Adrenal gland (tissue), 9 donors: ENCODE measurements at regions not wholly inside any gene's neighbourhood (a gene's known extent, or its start where the extent isn't known, plus 50 kb on each side); places are given as distances from the start of the nearest gene placed in this dataset.

ENCODE experiments used
- DNase-seq, 7 donors: peaks; one replicate each; pipeline ENCODE4 v3.0.0-alpha.2; 2019 to 2020
- H3K27ac ChIP-seq, 5 donors: fragments of 200-600 bp; sonication (generic) in 4 of 5; 1 replicate in 3 of 5; 2 replicates in 2 of 5; pipeline versions ENCODE4 v1.5.1 to v1.8.0; 2016 to 2020; ENCODE audit warnings: mild to moderate bottlenecking in 1 of 5
- H3K27me3 ChIP-seq: fragments of 200-600 bp; 2 replicates; pipeline ENCODE4 v1.8.0; 2021
- H3K36me3 ChIP-seq, 2 donors: fragments of 200-600 bp; replicated peaks in 1 of 2; 1 replicate in 1 of 2; 2 replicates in 1 of 2; pipeline versions ENCODE4 v1.5.1 to v1.8.0; 2018 to 2022
- H3K4me1 ChIP-seq, 2 donors: fragments of 200-600 bp; replicated peaks in 1 of 2; 1 replicate in 1 of 2; 2 replicates in 1 of 2; pipeline versions ENCODE4 v1.5.1 to v1.8.0; 2018 to 2021
- H3K4me3 ChIP-seq, 4 donors: fragments of 200-600 bp; sonication (generic) in 3 of 4; one replicate each; pipeline ENCODE4 v1.5.1; 2016 to 2018
- H3K9me3 ChIP-seq, 3 donors: fragments of 200-600 bp; sonication (generic) in 1 of 3; replicated peaks in 1 of 3; 1 replicate in 2 of 3; 2 replicates in 1 of 3; pipeline versions ENCODE4 v1.5.1 to v1.8.0; 2016 to 2021
- CTCF ChIP-seq, 6 experiments: fragments of 450-650 bp in 4 of 6; fragments of 200-600 bp in 2 of 6; sonication (generic) in 1 of 6; IDR thresholded peaks; 1 replicate in 5 of 6; 2 replicates in 1 of 6; pipeline versions ENCODE4 v1.5.1 to v1.8.0; 2016 to 2021; ENCODE audit warnings: antibody characterized with exemption in 6 of 6, mild to moderate bottlenecking in 2 of 6, moderate library complexity in 1 of 6
- POLR2A ChIP-seq, 2 donors: fragments of 450-650 bp; IDR thresholded peaks; one replicate each; pipeline ENCODE4 v1.6.1; 2017; ENCODE audit warnings: antibody characterized with exemption in 2 of 2, mild to moderate bottlenecking in 2 of 2, moderate library complexity in 1 of 2
- WGBS, 4 donors: extraction: QIAGEN DNeasy Blood & Tissue Kit in 2 of 4; methylation state at CpG; one replicate each; pipeline versions ENCODE4 v1.1.5 to v1.1.7; 2013 to 2017; 5-methylcytosine and 5-hydroxymethylcytosine counted together
- intact Hi-C, 2 donors: fragments of 100-400 bp; cut with DNase I; formaldehyde crosslinking; loops; one replicate each; pipeline versions ENCODE4 v1.14.1 to v1.15.0; 2022 to 2023
- donor health status: healthy with polysubstance abuse.
- donor health status: Bipolar disorder and iron deficiency.
- donor health status: DM: yes; HTN: yes; CAD: no.
- donor health status: DM: no; HTN: no; CAD: no.
- donor health status: DM: no; HTN: no; CAD: no.

GRCh38 chr3:139197251-139197650, 146.6 kb upstream of the MRPS22 start:
- Histone ChIP-seq H3K27me3 (no peaks in the 10 kb centered on the region), H3K4me3 (no peak overlapping the region), H3K36me3 (no peaks in the 10 kb centered on the region), H3K4me1 (no peaks in the 10 kb centered on the region), H3K27ac (no peak overlapping the region), H3K9me3 (no peaks in the 10 kb centered on the region)
- intact Hi-C loops: no loop called here
- WGBS, 4 donors: 96 to 97% (median 96%) methylated on average over 2 of the region's 2 CpGs
- DNase-seq: no peak
- no peak for TF ChIP-seq POLR2A (IDR thresholded peaks at IDR 0.05)
- no peak for TF ChIP-seq CTCF (IDR thresholded peaks at IDR 0.05)

- no peaks in the 10 kb centered on the region for H3K27me3 ChIP-seq
- no peak for TF ChIP-seq CTCF (IDR thresholded peaks at IDR 0.05)
- no peak overlapping the region for H3K4me3 ChIP-seq
- H3K9me3 ChIP-seq: no peaks in the 10 kb centered on the region
- WGBS, 4 donors: 67 to 97% (median 90%) methylated on average over 2 of the region's 2 CpGs
- DNase-seq: no peak
- no peak overlapping the region for H3K27ac ChIP-seq
- no peaks in the 10 kb centered on the region for H3K36me3 ChIP-seq
- intact Hi-C loops: no loop called here
- no peaks in the 10 kb centered on the region for H3K4me1 ChIP-seq
Observed at GRCh38 chr3:139198186-139198585, 145.6 kb upstream of the MRPS22 start.

- H3K9me3 ChIP-seq: no peaks in the 10 kb centered on the region
- intact Hi-C loops: no loop called here
- H3K36me3 ChIP-seq: no peaks in the 10 kb centered on the region
- no peak overlapping the region for H3K4me3 ChIP-seq
- H3K27me3 ChIP-seq: no peaks in the 10 kb centered on the region
- no peak overlapping the region for H3K27ac ChIP-seq
- no peak for TF ChIP-seq POLR2A (IDR thresholded peaks at IDR 0.05)
- TF ChIP-seq CTCF (IDR thresholded peaks at IDR 0.05): no peak
- 81 to 90% (median 85%) methylated on average over 2 of the region's 2 CpGs for WGBS, 4 donors
- no peaks in the 10 kb centered on the region for H3K4me1 ChIP-seq
- DNase-seq: no peak
Observed at GRCh38 chr3:139198929-139199328, 144.9 kb upstream of the MRPS22 start.

- TF ChIP-seq POLR2A (IDR thresholded peaks at IDR 0.05) (no peak), CTCF (IDR thresholded peaks at IDR 0.05) (no peak)
- 49 to 65% (median 52%) methylated on average over 3 of the region's 3 CpGs for WGBS, 4 donors
- Histone ChIP-seq H3K4me1 (no peaks in the 10 kb centered on the region), H3K27me3 (no peaks in the 10 kb centered on the region), H3K9me3 (no peaks in the 10 kb centered on the region), H3K4me3 (no peak overlapping the region), H3K36me3 (no peaks in the 10 kb centered on the region), H3K27ac (no peak overlapping the region)
- no peak for DNase-seq
- intact Hi-C loops: no loop called here
Observed at GRCh38 chr3:139199421-139200010, 144.3 kb upstream of the MRPS22 start.
